Activated CD4-positive, alpha-beta T cell treated with anti-CD3 and anti-CD28 coated beads for 1 hour (primary cell): ENCODE measurements at regions not wholly inside any gene's neighbourhood (a gene's known extent, or its start where the extent isn't known, plus 50 kb on each side); places are given as distances from the start of the nearest gene placed in this dataset.

ENCODE experiments used
- DNase-seq: peaks from one replicate; pipeline ENCODE4 v3.0.0-alpha.2; 2020

- no peak for DNase-seq
Observed at GRCh38 chr18:40929399-40929798, 1025.6 kb upstream of the PIK3C3 start.

DNA sequence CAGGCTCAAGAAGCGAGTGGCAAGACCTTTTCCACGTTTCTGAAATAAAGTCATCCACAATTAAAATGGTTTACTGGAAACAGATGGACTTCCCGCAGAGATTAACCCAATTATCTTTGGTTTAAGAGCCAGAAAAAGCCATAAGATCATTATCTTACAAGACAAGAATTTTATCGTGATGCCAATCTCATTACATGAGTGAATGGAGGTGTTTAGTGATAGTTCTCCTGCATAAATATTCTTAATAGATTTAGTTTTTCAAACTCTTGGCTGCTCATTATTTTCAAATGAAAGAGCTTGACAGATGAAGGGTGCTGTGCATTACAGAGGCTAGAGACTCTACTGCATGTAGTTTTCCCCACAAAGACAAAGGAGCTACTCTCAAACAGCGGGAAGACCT is 1028.4 kb upstream of the PIK3C3 start:
- DNase-seq, result no peak

DNA sequence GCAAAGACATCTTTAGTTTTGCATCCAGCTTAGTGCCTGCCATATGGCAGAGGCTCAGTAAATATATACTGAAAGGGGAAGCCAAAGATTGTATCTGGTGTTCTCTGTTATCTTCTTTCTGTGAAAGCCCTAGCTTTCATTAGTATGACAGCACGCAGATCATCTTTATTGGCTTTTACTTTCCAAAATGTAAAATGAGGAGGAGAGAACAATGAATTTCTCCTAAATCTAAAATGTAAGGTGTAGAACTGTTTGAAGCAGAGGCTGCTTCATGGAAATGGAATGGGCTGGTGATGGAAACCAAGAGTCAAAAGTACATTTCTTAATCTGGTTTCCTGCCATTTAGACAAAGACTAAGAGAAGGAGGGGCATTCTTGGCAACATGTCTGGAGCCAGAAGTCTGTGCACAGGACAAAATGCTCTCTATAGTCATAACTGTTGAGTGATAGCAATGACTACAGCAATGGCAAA is 1029.9 kb upstream of the PIK3C3 start:
- DNase-seq, result no peak

- no peak for DNase-seq
Observed at GRCh38 chr18:40921845-40922629, 1033.0 kb upstream of the PIK3C3 start.

- DNase-seq, result no peak
Observed at GRCh38 chr18:40917056-40917455, 1038.0 kb upstream of the PIK3C3 start.

- DNase-seq, result no peak
Observed at GRCh38 chr18:40915724-40916123, 1039.3 kb upstream of the PIK3C3 start.

DNA sequence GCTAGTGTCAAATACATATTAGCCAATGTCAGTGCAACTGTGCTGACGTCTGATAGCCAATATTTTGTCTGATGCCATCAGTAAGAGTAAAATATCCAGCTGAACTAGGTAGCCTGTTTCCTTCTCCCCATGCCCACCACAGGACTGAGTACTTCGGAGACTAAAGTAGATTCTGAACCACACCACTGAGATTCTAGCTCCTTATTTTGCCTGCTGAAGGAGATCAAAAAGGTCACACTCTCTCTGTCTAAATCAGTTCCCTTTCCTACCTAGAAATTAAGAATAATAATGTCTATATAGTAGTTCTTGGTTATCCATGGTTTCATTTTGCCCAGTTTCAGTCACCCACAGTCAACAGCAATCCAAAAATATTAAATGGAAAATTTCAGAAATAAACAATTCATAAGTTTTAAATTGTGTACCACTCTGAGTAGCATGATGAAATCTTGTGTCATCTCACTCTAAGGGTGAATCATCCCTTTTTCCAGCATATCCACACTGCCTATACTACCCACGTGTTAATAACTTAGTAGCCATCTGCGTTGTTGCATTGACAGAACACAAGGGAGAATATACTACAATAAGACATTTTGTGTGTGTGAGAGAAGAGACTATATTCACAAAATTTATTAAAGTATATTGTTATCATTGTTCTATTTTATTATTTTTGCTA is 1043.3 kb upstream of the PIK3C3 start:
- DNase-seq, result no peak

DNA sequence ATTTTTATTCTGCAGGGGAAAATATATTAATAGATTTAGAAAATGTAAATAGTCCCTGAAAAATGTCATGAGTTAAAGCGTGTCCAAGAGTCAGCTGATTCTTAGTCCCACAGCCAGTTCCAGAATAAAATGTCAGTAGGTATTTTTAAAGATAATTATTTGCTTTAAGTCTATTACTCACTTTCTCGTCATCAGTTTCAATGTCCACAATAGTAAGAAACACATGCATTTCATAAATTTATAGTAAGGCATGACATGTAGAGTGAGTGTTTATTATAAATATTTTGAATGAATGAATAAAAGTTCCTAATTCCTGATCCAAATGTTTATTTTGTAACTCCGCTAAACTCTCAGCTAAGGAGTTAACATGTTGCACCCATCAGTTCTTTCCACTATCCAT is 1044.0 kb upstream of the PIK3C3 start:
- no peak for DNase-seq

DNA sequence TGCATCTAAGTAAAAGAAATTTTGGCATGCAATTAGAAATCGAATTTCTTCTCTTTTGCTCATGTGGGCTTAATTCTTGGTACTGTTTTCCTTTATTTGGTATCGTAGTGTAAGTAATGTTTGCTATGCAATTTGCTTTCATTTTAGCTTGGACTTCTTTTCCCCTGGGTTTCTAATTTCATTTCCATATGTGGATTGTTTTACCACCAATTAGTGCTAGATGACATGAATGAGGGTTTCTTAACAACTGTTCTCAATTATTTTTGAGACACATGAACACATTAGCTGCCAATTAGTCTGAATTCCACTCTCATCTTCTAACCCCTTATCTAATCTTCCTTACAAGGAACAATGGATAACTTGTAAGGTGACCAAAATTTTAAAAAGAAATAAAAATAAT is 1047.2 kb upstream of the PIK3C3 start:
- DNase-seq, result no peak

GRCh38 chr18:40904295-40904694 is 1050.7 kb upstream of the PIK3C3 start:
- DNase-seq, result no peak

DNA sequence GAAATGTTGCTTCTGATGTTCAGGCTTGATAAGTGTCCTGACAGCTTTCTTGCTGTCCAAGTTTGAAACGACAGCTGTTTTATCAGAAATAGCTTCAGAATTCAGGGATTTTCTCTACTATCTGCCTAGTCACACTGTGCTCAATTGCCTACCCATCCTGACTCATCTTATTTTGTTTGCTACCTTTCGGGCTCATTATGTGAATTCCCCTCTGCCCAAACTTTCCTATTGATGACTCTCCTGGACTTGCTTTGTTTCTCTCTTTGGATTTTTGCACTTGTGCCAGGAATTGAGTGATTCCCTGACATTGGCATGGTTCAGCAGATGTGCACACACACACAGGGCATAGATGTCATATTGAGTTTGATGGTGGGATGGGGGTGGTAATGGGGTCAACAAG is 1052.6 kb upstream of the PIK3C3 start:
- DNase-seq, result no peak

GRCh38 chr18:40897884-40898283 is 1057.2 kb upstream of the PIK3C3 start:
- no peak for DNase-seq

DNA sequence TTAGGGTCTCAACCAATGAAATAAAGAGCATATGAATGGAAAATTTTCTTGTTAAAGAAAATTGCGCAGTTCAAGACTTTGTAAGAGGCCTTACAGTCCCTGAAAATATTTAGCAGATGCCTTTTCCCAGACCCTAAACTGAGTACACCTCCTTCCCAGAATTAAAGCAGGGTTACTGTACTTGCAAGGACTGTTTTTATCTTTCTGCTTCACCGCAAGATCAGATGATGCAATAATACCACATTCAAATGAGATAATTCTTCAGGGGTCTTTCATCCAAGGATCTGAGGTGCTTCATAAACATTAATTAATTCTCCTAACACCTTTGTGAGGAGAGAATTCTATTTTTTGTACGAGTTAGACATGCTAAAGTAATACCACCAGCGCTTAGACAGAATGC is 1071.8 kb upstream of the PIK3C3 start:
- no peak for DNase-seq

- DNase-seq, result no peak
Observed at GRCh38 chr18:40882468-40882867, 1072.6 kb upstream of the PIK3C3 start.

DNA sequence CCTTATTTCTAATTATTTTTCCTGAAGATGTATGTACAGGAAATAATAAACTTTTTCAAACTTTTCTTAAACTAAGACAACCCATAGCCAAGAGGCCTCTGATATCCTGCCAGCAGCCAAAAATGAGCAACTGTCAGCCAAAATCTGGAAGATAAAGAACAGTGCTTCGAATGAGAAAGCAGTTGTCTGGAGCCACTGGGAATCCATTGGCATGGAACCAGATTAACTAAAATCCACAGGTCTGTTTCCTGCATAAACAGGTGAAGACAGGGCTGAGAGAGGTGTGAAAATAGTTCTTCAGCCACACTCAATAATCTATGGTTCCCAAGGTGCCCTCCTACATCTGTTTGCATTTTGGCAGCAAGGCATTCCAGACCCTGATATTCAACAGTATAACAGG is 1076.7 kb upstream of the PIK3C3 start:
- DNase-seq, result no peak

DNA sequence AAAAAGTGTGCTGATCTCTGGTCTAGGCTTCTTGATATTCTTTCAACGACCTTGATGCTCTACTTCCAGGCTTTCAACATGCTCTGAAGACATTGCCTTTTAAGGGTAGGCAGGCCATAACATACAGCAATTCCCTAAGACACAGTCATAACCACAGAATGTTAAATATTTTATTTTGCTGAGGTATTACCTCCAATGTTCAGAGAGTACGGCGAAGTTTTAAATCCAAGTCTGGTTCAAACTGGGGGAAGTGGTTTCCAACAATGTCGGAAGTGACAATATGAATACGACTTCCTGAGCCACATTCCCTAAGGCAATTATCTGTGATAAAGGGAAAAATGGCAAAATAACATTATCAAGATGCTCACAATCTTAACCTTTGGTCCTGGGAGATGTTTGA is 1077.9 kb upstream of the PIK3C3 start:
- no peak for DNase-seq

DNA sequence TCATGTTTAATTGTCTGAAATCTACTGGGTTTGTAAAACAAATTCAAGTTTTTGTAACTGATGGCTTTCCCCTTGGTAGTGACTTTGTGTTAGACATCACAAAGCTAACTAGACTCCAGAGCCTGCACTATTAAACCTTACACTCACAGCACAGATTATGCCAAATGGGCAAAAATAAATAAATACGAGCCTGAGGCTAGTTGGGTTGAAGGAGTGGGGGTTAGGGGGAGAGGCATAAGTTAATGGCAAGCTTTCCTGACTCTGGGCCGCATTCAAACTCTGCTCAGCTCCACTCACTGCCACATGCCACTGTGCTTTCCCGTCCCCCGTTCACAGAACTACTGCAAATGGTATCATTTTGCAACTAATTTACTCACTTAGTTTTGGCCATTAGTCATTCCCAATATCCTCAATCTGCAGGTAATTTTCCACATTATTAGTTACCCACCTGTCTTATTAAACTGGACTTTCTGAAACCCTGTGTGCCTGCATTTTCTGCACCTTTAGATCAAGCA is 1079.9 kb upstream of the PIK3C3 start:
- DNase-seq, result no peak

DNA sequence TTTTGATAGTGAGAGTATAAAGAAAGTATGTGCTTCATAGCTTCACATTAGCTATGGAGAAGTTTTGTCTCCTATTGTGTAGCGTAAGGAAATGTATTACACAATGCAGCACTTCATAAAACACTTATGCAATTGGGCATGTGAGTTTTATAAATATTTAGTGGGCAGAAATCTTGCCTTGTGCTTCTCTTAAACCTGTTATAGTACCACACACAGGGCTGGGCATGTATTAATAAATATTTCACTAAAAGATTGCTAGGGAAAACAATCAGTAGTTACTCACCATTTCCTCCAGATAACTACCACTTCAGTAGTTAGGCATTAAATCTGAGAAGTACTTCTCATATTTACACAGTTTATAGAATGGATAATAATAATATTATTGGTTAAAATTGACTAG is 1080.8 kb upstream of the PIK3C3 start:
- no peak for DNase-seq

- DNase-seq, result no peak
Observed at GRCh38 chr18:40868110-40868858, 1086.8 kb upstream of the PIK3C3 start.

DNA sequence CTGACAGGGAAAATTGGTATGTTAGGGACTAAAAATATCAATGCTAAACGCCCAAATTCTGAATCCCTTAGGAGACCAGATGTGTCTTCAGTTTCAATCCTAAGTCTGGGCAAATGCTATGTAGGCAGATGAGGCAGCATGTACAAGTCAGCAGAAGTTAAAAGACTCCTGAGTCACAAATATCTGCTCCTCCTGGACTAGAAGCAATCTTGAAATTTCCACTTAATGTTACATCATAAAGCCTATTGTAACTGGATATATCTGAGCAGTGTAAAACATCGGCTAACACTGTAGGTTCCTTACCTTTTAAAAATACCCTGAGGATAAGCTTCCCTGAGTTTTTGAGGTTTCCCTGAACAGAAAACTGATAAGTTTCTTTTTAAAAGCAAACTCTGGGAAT is 1087.6 kb upstream of the PIK3C3 start:
- no peak for DNase-seq

GRCh38 chr18:40866968-40867367 is 1088.1 kb upstream of the PIK3C3 start:
- no peak for DNase-seq

DNA sequence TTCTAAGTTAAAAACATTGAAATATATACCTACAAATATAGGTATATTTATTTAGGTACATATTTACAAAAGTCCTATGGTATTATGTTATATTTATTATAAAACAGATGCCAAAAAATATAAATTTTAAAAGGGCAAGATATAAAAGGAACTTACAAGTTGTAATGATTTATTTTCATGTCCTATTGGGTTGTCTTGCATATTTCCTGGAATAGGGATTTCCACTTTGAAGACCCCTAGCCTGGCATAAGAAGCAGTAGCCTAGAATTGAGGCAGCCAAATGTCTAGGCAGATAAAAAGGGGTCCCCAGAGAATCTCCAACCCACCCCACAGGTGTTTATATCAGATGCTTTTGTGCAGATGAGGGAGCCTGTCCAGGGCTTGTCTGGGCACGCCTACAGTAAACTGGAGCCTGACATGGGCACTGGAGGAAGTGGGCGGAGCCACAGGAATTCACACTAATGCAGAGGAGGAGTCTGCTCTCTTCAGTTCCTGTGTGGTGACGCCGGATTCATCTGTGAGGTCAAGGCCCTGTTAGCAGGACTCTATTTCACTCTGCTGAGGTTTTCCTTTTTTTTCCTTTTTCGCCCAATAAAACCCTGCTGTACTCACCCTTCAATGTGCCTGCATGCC is 1088.9 kb upstream of the PIK3C3 start:
- DNase-seq, result no peak

- no peak for DNase-seq
Observed at GRCh38 chr18:40864846-40865245, 1090.2 kb upstream of the PIK3C3 start.
